ENCODE measurements at regions not wholly inside any gene's neighbourhood (a gene's known extent, or its start where the extent isn't known, plus 50 kb on each side); places are given as distances from the start of the nearest gene placed in this dataset.

DNA sequence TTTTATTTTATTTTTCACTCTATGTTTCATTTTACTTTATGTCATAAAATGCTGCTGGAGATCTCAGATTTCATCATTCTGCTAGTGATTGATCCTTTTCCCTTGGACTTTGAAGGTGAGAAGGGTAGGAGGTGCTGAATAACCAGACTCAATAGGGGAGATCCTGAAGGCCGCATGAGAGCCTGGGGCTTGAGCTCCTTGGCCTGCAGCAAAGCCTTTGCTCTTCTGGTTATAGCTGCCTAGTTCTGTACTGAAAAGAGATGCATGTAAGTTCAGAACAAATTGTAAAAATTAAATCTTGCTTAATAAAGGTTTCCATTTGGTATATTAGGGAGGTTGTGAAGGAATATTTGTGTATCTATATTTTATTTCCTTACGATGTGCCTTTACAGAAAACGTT, 430.2 kb downstream of the QKI start:
- TF ChIP-seq, protein P1, sequence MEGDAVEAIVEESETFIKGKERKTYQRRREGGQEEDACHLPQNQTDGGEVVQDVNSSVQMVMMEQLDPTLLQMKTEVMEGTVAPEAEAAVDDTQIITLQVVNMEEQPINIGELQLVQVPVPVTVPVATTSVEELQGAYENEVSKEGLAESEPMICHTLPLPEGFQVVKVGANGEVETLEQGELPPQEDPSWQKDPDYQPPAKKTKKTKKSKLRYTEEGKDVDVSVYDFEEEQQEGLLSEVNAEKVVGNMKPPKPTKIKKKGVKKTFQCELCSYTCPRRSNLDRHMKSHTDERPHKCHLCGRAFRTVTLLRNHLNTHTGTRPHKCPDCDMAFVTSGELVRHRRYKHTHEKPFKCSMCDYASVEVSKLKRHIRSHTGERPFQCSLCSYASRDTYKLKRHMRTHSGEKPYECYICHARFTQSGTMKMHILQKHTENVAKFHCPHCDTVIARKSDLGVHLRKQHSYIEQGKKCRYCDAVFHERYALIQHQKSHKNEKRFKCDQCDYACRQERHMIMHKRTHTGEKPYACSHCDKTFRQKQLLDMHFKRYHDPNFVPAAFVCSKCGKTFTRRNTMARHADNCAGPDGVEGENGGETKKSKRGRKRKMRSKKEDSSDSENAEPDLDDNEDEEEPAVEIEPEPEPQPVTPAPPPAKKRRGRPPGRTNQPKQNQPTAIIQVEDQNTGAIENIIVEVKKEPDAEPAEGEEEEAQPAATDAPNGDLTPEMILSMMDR (IDR thresholded peaks at IDR 0.05; ENCODE audit: poor library complexity, severe bottlenecking), result no peak
- TF ChIP-seq POLR2AphosphoS5 (IDR thresholded peaks at IDR 0.05), result no peak
- no peak for TF ChIP-seq EZH2 (IDR thresholded peaks at IDR 0.05; ENCODE audit: borderline replicate concordance, insufficient read depth, low read length, poor library complexity, severe bottlenecking)
- TF ChIP-seq, protein P2, sequence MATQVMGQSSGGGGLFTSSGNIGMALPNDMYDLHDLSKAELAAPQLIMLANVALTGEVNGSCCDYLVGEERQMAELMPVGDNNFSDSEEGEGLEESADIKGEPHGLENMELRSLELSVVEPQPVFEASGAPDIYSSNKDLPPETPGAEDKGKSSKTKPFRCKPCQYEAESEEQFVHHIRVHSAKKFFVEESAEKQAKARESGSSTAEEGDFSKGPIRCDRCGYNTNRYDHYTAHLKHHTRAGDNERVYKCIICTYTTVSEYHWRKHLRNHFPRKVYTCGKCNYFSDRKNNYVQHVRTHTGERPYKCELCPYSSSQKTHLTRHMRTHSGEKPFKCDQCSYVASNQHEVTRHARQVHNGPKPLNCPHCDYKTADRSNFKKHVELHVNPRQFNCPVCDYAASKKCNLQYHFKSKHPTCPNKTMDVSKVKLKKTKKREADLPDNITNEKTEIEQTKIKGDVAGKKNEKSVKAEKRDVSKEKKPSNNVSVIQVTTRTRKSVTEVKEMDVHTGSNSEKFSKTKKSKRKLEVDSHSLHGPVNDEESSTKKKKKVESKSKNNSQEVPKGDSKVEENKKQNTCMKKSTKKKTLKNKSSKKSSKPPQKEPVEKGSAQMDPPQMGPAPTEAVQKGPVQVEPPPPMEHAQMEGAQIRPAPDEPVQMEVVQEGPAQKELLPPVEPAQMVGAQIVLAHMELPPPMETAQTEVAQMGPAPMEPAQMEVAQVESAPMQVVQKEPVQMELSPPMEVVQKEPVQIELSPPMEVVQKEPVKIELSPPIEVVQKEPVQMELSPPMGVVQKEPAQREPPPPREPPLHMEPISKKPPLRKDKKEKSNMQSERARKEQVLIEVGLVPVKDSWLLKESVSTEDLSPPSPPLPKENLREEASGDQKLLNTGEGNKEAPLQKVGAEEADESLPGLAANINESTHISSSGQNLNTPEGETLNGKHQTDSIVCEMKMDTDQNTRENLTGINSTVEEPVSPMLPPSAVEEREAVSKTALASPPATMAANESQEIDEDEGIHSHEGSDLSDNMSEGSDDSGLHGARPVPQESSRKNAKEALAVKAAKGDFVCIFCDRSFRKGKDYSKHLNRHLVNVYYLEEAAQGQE (IDR thresholded peaks at IDR 0.05; ENCODE audit: borderline replicate concordance), result no peak
- TF ChIP-seq RAD21 (conservative IDR thresholded peaks at IDR 0.05), result no peak

Data from neural cell (in vitro differentiated cells).